ENCODE measurements at regions not wholly inside any gene's neighbourhood (a gene's known extent, or its start where the extent isn't known, plus 50 kb on each side); places are given as distances from the start of the nearest gene placed in this dataset.

DNA sequence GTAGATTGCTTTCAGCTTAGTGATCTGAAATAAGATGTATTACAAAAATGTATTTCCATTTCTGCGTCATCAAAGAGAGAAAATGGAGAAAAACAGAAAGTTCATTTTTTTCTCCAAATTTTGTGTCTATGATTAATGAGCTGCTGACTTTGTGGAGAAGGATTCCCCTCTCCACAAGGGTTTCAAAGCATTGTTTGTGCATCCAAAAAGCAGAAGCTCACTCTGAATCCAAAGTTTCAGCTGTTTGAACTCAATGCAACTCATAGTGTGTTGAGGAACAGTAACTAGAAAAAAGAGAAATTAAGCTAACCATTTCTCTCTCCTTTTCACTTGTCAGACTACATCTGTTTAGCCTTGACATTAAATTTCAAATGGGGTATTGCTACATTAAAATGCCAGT, 62.9 kb upstream of the SLC7A11 start:
- DNase-seq (ENCODE audit: extremely low read depth, low read depth, low spot score) = no peak

DNA sequence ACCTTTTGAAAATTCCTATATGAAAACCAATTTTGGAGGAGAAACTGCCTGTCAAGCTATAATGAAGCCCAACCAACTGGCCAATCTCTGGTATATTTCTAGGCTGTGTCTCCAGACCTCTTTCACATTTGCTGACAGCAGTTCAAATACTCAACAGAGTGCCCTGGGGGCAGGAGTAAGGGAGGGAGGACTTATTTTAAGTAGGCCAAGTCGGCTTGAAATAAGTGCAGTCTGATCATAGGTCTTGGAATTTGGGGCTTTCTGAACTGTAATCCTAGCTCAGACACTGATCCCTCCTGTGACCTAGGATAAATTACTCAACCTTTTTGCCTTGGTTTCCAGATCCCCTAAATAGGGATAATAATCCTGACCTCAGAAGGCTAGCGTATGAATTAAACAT, 59.4 kb upstream of the SLC7A11 start:
- DNase-seq (ENCODE audit: extremely low read depth, low read depth, low spot score) = no peak

DNA sequence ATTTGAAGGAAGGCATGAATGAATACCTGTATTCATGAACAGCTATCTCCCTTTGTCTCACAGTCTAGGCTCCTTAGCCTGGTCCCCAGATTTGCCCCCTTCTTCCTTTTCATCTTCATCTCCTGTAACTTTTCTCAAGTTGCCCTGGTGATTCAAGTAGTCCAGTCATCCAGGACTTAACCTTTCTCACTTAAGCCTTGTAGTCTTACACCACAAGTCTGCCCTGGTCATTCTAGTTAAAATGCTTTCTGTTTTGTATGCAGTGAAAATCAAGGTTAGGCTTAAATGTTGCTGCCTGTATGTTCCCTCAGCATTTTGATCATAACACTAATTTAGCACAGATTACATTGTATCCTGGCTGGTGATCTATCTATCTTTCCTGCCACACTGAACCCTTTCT, 58.5 kb upstream of the SLC7A11 start:
- no peak for DNase-seq (ENCODE audit: extremely low read depth, low read depth, low spot score)

DNA sequence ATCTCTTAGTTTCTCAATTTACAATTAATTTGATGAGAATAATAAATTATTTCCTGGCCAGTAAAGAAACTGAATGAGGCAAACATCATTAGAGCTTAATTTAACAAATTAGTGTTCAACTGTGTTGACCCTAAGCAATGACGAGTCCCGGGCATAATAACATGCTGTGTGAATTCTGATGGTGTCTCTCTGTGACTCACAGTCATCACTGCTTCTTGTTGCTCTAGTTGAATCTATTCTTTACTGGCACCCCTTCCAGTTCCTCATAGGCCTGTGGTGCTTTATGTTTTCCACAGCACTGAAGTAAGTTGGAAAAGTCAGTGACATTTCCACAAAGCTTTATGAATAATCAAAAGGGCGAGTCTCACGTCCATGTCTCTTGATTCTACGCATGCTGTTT, 57.7 kb upstream of the SLC7A11 start:
- no peak for DNase-seq (ENCODE audit: extremely low read depth, low read depth, low spot score)

DNA sequence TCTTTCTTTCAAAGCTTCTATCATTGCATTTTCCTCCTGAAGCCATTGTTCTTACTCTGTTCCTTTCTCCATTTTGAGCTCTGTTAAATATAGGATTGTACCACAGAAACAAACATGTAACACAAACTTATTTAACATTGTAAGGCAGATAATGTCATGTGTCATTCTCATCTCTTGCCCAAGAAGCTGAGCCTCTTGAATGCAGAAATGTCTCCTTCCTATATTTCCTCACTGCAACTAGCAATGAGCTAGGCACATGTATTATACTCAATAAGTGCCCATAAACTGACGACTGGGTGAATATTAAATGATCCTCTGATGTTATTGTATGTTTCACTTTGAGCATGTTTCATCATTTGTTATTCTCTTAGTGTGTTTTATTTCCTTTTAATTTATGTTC, 56.7 kb upstream of the SLC7A11 start:
- DNase-seq (ENCODE audit: extremely low read depth, low read depth, low spot score) = no peak

DNA sequence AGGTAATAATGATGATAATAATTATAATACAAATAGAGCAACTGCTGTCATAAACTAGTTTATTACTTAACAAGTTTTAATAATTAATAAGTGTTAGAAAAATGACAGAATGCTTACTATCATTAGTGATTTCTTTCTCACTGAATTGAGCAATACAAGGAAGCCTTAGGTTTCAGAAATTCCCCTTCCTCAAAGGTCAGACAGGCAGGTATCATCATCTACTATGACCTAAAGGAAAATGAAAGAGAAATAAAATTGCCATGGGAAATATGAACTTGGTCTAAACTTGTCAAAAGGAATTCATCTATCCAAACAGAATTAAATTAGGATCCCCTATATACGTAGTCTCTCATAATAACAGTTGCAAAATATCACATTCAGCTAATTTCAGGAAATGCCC, 56.3 kb upstream of the SLC7A11 start:
- no peak for DNase-seq (ENCODE audit: extremely low read depth, low read depth, low spot score)

DNA sequence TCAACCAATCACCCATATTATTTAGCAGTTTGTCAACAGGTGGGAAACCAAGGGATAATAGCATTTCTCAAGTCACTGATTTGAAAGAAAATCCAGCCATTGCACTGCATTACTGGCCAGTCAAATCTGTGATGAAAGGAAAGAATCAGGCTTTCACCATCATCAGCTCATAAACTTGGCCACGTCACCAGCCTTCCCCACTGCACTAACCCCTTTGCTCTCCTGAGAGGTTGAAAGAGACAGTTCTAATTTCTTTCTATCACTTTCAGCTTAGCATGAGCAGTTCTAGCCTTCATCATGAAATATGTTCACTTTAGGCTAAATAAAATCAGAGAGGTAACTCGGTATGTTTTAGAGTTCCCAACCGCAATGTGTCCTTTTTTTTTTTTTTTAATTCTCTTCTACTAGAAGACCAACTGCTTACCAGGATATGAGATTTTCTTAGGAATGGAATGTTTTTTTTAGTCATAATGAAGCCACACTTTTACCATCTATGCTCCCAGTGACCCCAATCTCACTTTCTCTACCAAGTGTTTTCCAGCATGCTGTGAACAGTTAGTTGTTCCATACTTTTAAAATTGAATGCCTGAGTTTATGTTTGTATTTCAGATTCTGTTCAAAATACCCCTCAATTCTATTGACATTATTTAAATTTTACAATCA, 55.7 kb upstream of the SLC7A11 start:
- no peak for DNase-seq (ENCODE audit: extremely low read depth, low read depth, low spot score)

DNA sequence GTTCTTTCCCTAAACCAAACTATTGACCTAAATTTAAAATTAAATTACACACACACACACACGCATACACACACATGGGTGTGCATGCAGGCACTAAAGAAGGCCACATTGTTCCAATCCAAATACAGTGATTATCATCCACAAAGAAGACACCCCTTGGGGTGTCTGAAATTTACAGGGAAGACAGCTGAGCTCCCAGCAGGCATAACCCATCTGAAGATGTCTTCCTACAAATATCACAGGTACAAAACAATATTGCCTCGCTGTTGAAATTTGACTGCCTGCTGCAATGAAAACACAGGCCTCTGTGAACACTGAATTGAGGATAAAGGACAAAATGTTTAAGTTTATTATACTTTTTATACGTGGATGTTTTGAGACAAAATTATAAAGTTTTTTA, 50.2 kb upstream of the SLC7A11 start:
- DNase-seq (ENCODE audit: extremely low read depth, low read depth, low spot score) = no peak
